Endothelial cell of umbilical vein (primary cell): ENCODE measurements at regions not wholly inside any gene's neighbourhood (a gene's known extent, or its start where the extent isn't known, plus 50 kb on each side); places are given as distances from the start of the nearest gene placed in this dataset.

Source experiments
- BruUV-seq: library from RNA; stranded (reverse); fragments of 400-500 nt; replicated peaks from 2 replicates; lab custom pipeline; 2021; lab: Mats Ljungman, UMichigan
- CTCF ChIA-PET: fragments of 300-600, 350-600 bp; sonication (Branson Sonifier 250); formaldehyde crosslinking; loops from one replicate; lab custom pipeline; 2021; ENCODE audit warnings: antibody characterized with exemption, inconsistent platforms; lab: Charles Lee
- POLR2A ChIA-PET: fragments of 300-600, 350-600 bp; sonication (Branson Sonifier 250); formaldehyde crosslinking; loops from one replicate; lab custom pipeline; 2021; ENCODE audit warnings: antibody characterized with exemption, inconsistent platforms; lab: Charles Lee
- DNase-seq: peaks from one replicate; pipeline ENCODE4 v3.0.0-alpha.2; 2011; ENCODE audit warnings: low read depth, low spot score
- FAIRE-seq: peaks from 2 replicates; lab custom pipeline; 2011; peaks lifted over from hg19 to GRCh38; lab: Jason Lieb, UNC
- H2AFZ ChIP-seq: 2 replicates; pipeline ENCODE4 v1.6.0; 2012; ENCODE audit warnings: low read depth, low read length, control low read depth, inconsistent platforms
- H3K27ac ChIP-seq: 2 replicates; pipeline ENCODE4 v1.5.1; 2011; ENCODE audit warnings: low read depth, mild to moderate bottlenecking, control low read depth, low read length, moderate library complexity; ENCODE audit not compliant: insufficient read depth
- H3K27me3 ChIP-seq, 2 experiments: 2 replicates each; pipeline versions ENCODE4 v1.6.0 to v1.6.1; 2011; ENCODE audit warnings: low read length in 2 of 2, mixed read lengths in 1 of 2; ENCODE audit not compliant: control insufficient read depth in 2 of 2, insufficient read depth in 2 of 2
- H3K36me3 ChIP-seq, 2 experiments: 2 replicates in 1 of 2; 3 replicates in 1 of 2; pipeline ENCODE4 v1.5.1; 2011; ENCODE audit warnings: low read length in 2 of 2, mild to moderate bottlenecking in 1 of 2, moderate library complexity in 1 of 2; ENCODE audit not compliant: control insufficient read depth in 2 of 2, insufficient read depth in 2 of 2; ENCODE audit errors: extremely low read depth in 1 of 2
- H3K4me1 ChIP-seq: 3 replicates; pipeline ENCODE4 v1.5.1; 2011; ENCODE audit warnings: mild to moderate bottlenecking, low read length; ENCODE audit not compliant: control insufficient read depth, insufficient read depth; ENCODE audit errors: extremely low read depth
- H3K4me2 ChIP-seq: 2 replicates; pipeline ENCODE4 v1.6.1; 2011; ENCODE audit warnings: low read length, control low read depth, mixed read lengths; ENCODE audit not compliant: insufficient read depth
- H3K4me3 ChIP-seq, 3 experiments: fragments of 200-600 bp in 1 of 3; sonication (generic), shearing (Covaris generic) in 1 of 3; replicated peaks in 1 of 3; 2 replicates each; pipeline ENCODE4 v1.5.1; 2011 to 2016; ENCODE audit warnings: control low read depth in 3 of 3, low read length in 3 of 3, mild to moderate bottlenecking in 2 of 3, inconsistent platforms in 1 of 3, low read depth in 1 of 3, moderate library complexity in 1 of 3; ENCODE audit not compliant: insufficient read depth in 1 of 3
- H3K79me2 ChIP-seq: 2 replicates; pipeline ENCODE4 v1.6.0; 2012; ENCODE audit warnings: low read length, inconsistent platforms; ENCODE audit not compliant: control insufficient read depth, insufficient read depth
- H3K9ac ChIP-seq: replicated peaks from 2 replicates; pipeline ENCODE3; 2011; ENCODE audit warnings: low read length, control low read depth; ENCODE audit not compliant: insufficient read depth; ENCODE audit errors: extremely low read depth
- H3K9me1 ChIP-seq: replicated peaks from 3 replicates; pipeline ENCODE4 v1.6.0; 2011; ENCODE audit warnings: mild to moderate bottlenecking, low read length; ENCODE audit not compliant: control insufficient read depth, insufficient read depth; ENCODE audit errors: extremely low read depth
- H3K9me3 ChIP-seq: replicated peaks from 2 replicates; pipeline ENCODE4 v1.5.1; 2012; ENCODE audit warnings: low read length, inconsistent platforms; ENCODE audit not compliant: control insufficient read depth, insufficient read depth
- H4K20me1 ChIP-seq: replicated peaks from 2 replicates; pipeline ENCODE3; 2011; ENCODE audit warnings: mild to moderate bottlenecking, low read length; ENCODE audit not compliant: control insufficient read depth, insufficient read depth; ENCODE audit errors: extremely low read depth
- CTCF ChIP-seq, 2 donors: IDR thresholded peaks; 1 replicate in 1 of 2; 2 replicates in 1 of 2; pipeline ENCODE4 v1.5.1; 2011; ENCODE audit warnings: low read length in 2 of 2, mild to moderate bottlenecking in 2 of 2, moderate library complexity in 2 of 2, control low read depth in 1 of 2, inconsistent platforms in 1 of 2, low read depth in 1 of 2; ENCODE audit not compliant: insufficient read depth in 1 of 2; ENCODE audit errors: extremely low read depth in 1 of 2
- EZH2 ChIP-seq: IDR thresholded peaks from 2 replicates; pipeline ENCODE4 v1.6.1; 2012; ENCODE audit warnings: borderline replicate concordance, low read depth, mild to moderate bottlenecking, moderate library complexity, low read length, inconsistent platforms; ENCODE audit not compliant: severe bottlenecking
- FOS ChIP-seq: IDR thresholded peaks from 2 replicates; pipeline ENCODE4 v1.6.1; 2011; ENCODE audit warnings: mild to moderate bottlenecking, low read length, moderate library complexity, borderline replicate concordance; ENCODE audit not compliant: insufficient read depth
- GATA2 ChIP-seq: IDR thresholded peaks from 2 replicates; pipeline ENCODE4 v1.7.0; 2011; ENCODE audit warnings: low read depth, mild to moderate bottlenecking, moderate library complexity, mixed read lengths, low read length; ENCODE audit not compliant: insufficient read length, insufficient read depth
- JUN ChIP-seq: IDR thresholded peaks from 2 replicates; pipeline ENCODE4 v1.6.1; 2011; ENCODE audit warnings: borderline replicate concordance, low read depth; ENCODE audit not compliant: insufficient read length, insufficient read depth
- MAX ChIP-seq: IDR thresholded peaks from 2 replicates; pipeline ENCODE4 v1.6.1; 2011; ENCODE audit not compliant: insufficient read depth, insufficient read length
- MYC ChIP-seq: IDR thresholded peaks from one replicate; pipeline ENCODE4 v1.6.1; 2011; ENCODE audit warnings: mild to moderate bottlenecking, low read depth, low read length
- POLR2A ChIP-seq: IDR thresholded peaks from 2 replicates; pipeline ENCODE4 v1.6.1; 2012; ENCODE audit warnings: low read depth, mild to moderate bottlenecking, control low read depth, low read length
- POLR2AphosphoS5 ChIP-seq: IDR thresholded peaks from 2 replicates; pipeline ENCODE4 v1.6.1; 2012; ENCODE audit warnings: low read depth, mild to moderate bottlenecking, control low read depth, low read length, moderate library complexity; ENCODE audit not compliant: insufficient read depth
- dilution Hi-C: fragments of 300-500 bp; cut with MboI; formaldehyde crosslinking; loops from one replicate; pipeline ENCODE4 v1.15.0; 2019; ENCODE audit warnings: low sequenced_read_pairs; ENCODE audit not compliant: extremely low pct_ligation_motif_present
- intact Hi-C: fragments of 100-400 bp; cut with micrococcal nuclease; formaldehyde crosslinking; loops from one replicate; pipeline ENCODE4 v1.10.0; 2022

GRCh38 chr9:73039271-73040263 is 86.7 kb upstream of the ALDH1A1 start:
- TF ChIP-seq CTCF (IDR thresholded peaks at IDR 0.05; ENCODE audit: extremely low read depth in 1 of 2, insufficient read depth in 1 of 2, low read depth in 1 of 2, low read length in 2 of 2) (no peak), MAX (no peak), MYC (no peak), JUN (no peak), FOS (no peak), EZH2 (no peak), POLR2AphosphoS5 (no peak), GATA2 (no peak), POLR2A (no peak)
- H3K36me3 ChIP-seq, result no peaks in the 10 kb centered on the region
- no peaks in the 10 kb centered on the region for H3K27me3 ChIP-seq
- no TSS peak for BruUV-seq
- H3K4me2 ChIP-seq, result no peak overlapping the region
- intact Hi-C loops (no loop called here), dilution Hi-C loops (no loop called here)
- ChIA-PET POLR2A (no interaction called here), CTCF (interaction anchor here (0.5 to 1.1 kb wide), 5 partner anchors 27 to 183 kb away, joined by 3 to 6 read pairs (median 3); no protein-coding TSS in a partner anchor)
- no peak overlapping the region for H3K9ac ChIP-seq
- no peak overlapping the region for H2AFZ ChIP-seq
- no peaks in the 10 kb centered on the region for H3K4me1 ChIP-seq
- no peak overlapping the region for H3K27ac ChIP-seq
- H3K79me2 ChIP-seq, result no peaks in the 10 kb centered on the region
- H4K20me1 ChIP-seq, result no peaks in the 10 kb centered on the region
- FAIRE-seq (no peak), DNase-seq (peak; percentile 43)
- H3K4me3 ChIP-seq, result no peak overlapping the region
- H3K9me3 ChIP-seq, result no peaks in the 10 kb centered on the region
- no peaks in the 10 kb centered on the region for H3K9me1 ChIP-seq
